Kidney (tissue), 13 donors: ENCODE measurements at regions not wholly inside any gene's neighbourhood (a gene's known extent, or its start where the extent isn't known, plus 50 kb on each side); places are given as distances from the start of the nearest gene placed in this dataset.

Experiments used
- DNase-seq, 5 donors: peaks; one replicate each; pipeline ENCODE4 v3.0.0-alpha.2; 2013 to 2020
- FAIRE-seq: peaks from 2 replicates; lab custom pipeline; 2012; peaks lifted over from hg19 to GRCh38; lab: Jason Lieb, UNC
- H3K27ac ChIP-seq, 2 donors: one replicate each; pipeline ENCODE4 v1.7.0; 2013; ENCODE audit warnings: low read depth in 2 of 2, low read length in 2 of 2, inconsistent platforms in 1 of 2
- H3K27me3 ChIP-seq: one replicate; pipeline ENCODE4 v1.7.1; 2013; ENCODE audit warnings: low read length, inconsistent platforms; ENCODE audit not compliant: control insufficient read depth, insufficient read depth
- H3K36me3 ChIP-seq, 3 donors: one replicate each; pipeline versions ENCODE4 v1.7.0 to v1.7.1; 2013; ENCODE audit warnings: low read length in 3 of 3, control low read depth in 1 of 3, inconsistent platforms in 1 of 3; ENCODE audit not compliant: insufficient read depth in 3 of 3, control insufficient read depth in 2 of 3
- H3K4me1 ChIP-seq, 3 donors: one replicate each; pipeline versions ENCODE4 v1.7.0 to v1.7.1; 2013; ENCODE audit warnings: low read length in 3 of 3, inconsistent platforms in 1 of 3, low read depth in 1 of 3; ENCODE audit not compliant: control insufficient read depth in 2 of 3, insufficient read depth in 2 of 3
- H3K4me3 ChIP-seq, 3 donors: one replicate each; pipeline versions ENCODE4 v1.7.0 to v1.8.1; 2013; ENCODE audit warnings: low read length in 3 of 3, control low read depth in 1 of 3, inconsistent platforms in 1 of 3
- H3K9ac ChIP-seq, 3 donors: one replicate each; pipeline versions ENCODE4 v1.7.0 to v1.7.1; 2013; ENCODE audit warnings: low read length in 3 of 3, control low read depth in 1 of 3, inconsistent platforms in 1 of 3
- H3K9me3 ChIP-seq, 3 donors: one replicate each; pipeline versions ENCODE4 v1.7.0 to v1.7.1; 2013; ENCODE audit warnings: low read length in 3 of 3, control low read depth in 1 of 3, inconsistent platforms in 1 of 3; ENCODE audit not compliant: control insufficient read depth in 2 of 3, insufficient read depth in 1 of 3
- intact Hi-C: fragments of 100-400 bp; cut with DNase I; formaldehyde crosslinking; loops from one replicate; pipeline ENCODE4 v1.11.1; 2022
- TF ChIP-seq, protein P1 (sequence below): IDR thresholded peaks from 3 replicates; pipeline ENCODE4 v1.5.1; 2012; ENCODE audit warnings: mild to moderate bottlenecking, moderate library complexity, borderline replicate concordance; ENCODE audit not compliant: insufficient read depth; ENCODE audit errors: extremely low read depth
- donor health status: control.
- donor health status: control.
- donor health status: control.
- donor health status: control.
- donor health status: control.
- donor health status: DM: yes; HTN: yes; CAD: no.
- donor health status: Normal renal cell carcinoma (clear cell type).

DNA sequence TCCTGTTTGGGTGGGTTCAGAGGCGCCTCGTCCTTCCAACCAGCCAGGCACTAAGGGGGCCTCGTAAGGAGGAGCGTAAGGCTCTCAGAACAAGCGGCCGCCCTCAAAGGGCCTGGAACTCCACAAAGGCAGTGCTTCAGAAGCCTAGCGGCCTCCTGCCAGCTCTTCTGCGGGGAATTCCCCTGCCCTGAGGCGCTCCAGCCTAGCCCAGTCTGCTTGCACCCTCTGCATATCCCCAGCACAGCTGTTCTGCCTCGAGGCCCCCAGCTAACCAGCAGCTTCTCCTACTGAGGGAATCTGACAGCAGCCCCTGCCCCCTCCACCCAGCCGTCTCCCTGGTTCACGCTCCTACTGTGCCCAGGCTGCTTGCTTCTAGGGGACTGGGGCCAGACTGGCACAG is 265.9 kb downstream of the TFCP2L1 start:
- no peaks in the 10 kb centered on the region for H3K36me3 ChIP-seq
- H3K4me3 ChIP-seq, result no peak overlapping the region
- intact Hi-C loops, result no loop called here
- peaks cover 0 to 5% (median 0%) of the 10 kb centered on the region in 3 donors for H3K9me3 ChIP-seq
- H3K9ac ChIP-seq, result no peak overlapping the region
- H3K27me3 ChIP-seq, result no peaks in the 10 kb centered on the region
- H3K4me1 ChIP-seq, result no peaks in the 10 kb centered on the region
- DNase-seq (peak in 2 of 5 donors; percentile 61 to 83), FAIRE-seq (no peak)
- no peak overlapping the region for H3K27ac ChIP-seq
- TF ChIP-seq, protein P1, sequence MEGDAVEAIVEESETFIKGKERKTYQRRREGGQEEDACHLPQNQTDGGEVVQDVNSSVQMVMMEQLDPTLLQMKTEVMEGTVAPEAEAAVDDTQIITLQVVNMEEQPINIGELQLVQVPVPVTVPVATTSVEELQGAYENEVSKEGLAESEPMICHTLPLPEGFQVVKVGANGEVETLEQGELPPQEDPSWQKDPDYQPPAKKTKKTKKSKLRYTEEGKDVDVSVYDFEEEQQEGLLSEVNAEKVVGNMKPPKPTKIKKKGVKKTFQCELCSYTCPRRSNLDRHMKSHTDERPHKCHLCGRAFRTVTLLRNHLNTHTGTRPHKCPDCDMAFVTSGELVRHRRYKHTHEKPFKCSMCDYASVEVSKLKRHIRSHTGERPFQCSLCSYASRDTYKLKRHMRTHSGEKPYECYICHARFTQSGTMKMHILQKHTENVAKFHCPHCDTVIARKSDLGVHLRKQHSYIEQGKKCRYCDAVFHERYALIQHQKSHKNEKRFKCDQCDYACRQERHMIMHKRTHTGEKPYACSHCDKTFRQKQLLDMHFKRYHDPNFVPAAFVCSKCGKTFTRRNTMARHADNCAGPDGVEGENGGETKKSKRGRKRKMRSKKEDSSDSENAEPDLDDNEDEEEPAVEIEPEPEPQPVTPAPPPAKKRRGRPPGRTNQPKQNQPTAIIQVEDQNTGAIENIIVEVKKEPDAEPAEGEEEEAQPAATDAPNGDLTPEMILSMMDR, result no peak

- Histone ChIP-seq H3K27ac (no peak overlapping the region), H3K9me3 (peaks cover 0 to 5% (median 0%) of the 10 kb centered on the region in 3 donors), H3K27me3 (no peaks in the 10 kb centered on the region), H3K9ac (no peak overlapping the region), H3K4me1 (no peaks in the 10 kb centered on the region), H3K4me3 (no peak overlapping the region), H3K36me3 (no peaks in the 10 kb centered on the region)
- FAIRE-seq (no peak), DNase-seq (no peak)
- TF ChIP-seq, protein P1, result no peak
- intact Hi-C loops, result no loop called here
These were observed 265.2 kb downstream of the TFCP2L1 start for GRCh38 chr2:121019756-121020155.

DNA sequence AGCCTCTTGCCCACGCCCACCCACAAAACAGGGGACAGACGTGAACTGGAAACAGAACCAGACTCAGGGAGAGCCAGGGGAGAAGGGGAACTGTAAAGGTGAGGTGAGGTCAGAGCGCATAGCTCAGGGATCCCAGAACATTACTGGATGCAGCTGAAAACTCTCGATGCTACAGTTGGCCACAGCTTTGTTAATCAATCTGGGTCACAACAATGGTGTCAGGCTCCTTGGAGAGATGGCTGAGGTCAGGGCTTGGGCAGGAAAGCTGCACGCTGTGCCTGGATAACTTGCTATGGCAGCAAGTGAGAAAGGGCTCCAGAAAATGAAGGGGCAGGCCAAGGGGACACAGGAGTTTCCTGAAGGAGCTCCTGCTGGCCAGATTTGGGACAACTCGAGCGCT is 263.3 kb downstream of the TFCP2L1 start:
- Histone ChIP-seq H3K4me3 (no peak overlapping the region), H3K9me3 (peaks cover 0 to 3% (median 0%) of the 10 kb centered on the region in 3 donors), H3K27me3 (no peaks in the 10 kb centered on the region), H3K27ac (no peak overlapping the region), H3K4me1 (no peaks in the 10 kb centered on the region), H3K9ac (no peak overlapping the region), H3K36me3 (no peaks in the 10 kb centered on the region)
- intact Hi-C loops, result no loop called here
- DNase-seq, result no peak
- TF ChIP-seq, protein P1, result no peak
- no peak for FAIRE-seq

DNA sequence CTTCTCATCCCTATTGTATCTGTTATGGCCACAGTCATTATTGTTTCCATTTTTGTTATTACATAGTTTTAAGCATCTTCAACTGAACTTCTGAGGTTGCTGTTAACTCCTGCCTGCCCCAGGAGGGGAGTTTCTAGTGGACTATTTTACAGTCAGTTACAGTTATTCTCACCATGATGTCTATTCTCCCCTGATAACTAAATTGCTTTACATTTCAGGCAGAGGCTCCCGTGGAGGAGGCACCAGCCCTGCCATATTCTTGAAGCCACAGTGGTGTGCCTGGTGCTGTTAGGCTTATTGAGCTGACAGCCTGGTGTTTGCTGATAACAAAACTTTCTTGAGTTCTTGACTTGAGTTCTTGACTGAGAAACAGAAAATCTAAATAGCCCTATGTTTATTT is 256.4 kb downstream of the TFCP2L1 start:
- no peaks in the 10 kb centered on the region for H3K27me3 ChIP-seq
- no peaks in the 10 kb centered on the region for H3K4me1 ChIP-seq
- intact Hi-C loops, result no loop called here
- H3K4me3 ChIP-seq, result no peak overlapping the region
- no peak overlapping the region for H3K27ac ChIP-seq
- DNase-seq (no peak), FAIRE-seq (no peak)
- H3K9me3 ChIP-seq, result peaks cover 0 to 3% (median 0%) of the 10 kb centered on the region in 3 donors
- H3K9ac ChIP-seq, result no peak overlapping the region
- H3K36me3 ChIP-seq, result no peaks in the 10 kb centered on the region
- TF ChIP-seq, protein P1, result no peak
